ENCODE measurements at regions not wholly inside any gene's neighbourhood (a gene's known extent, or its start where the extent isn't known, plus 50 kb on each side); places are given as distances from the start of the nearest gene placed in this dataset.

- 75 to 86% methylated on average over 2 of the region's 2 CpGs for WGBS, 2 donors
- TF ChIP-seq POLR2AphosphoS5 (IDR thresholded peaks at IDR 0.05) (no peak), EP300 (IDR thresholded peaks at IDR 0.05) (no peak), POLR2A (IDR thresholded peaks at IDR 0.05) (no peak), CTCF (IDR thresholded peaks at IDR 0.05) (no peak)
- H3K4me3 ChIP-seq = no peak overlapping the region
- intact Hi-C loops (cut with DNase I) = no loop called here
- no peak for DNase-seq
- H3K9me3 ChIP-seq = no peaks in the 10 kb centered on the region
- no peak overlapping the region for H3K27ac ChIP-seq
- no peaks in the 10 kb centered on the region for H3K36me3 ChIP-seq
- H3K4me1 ChIP-seq = no peaks in the 10 kb centered on the region
- no peaks in the 10 kb centered on the region for H3K27me3 ChIP-seq
These were observed 1347.1 kb upstream of the PABPC4L start for GRCh38 chr4:135548711-135549110.

GRCh38 chr4:135545616-135546317 lies 1344.2 kb upstream of the PABPC4L start:
- Histone ChIP-seq H3K4me1 (no peaks in the 10 kb centered on the region), H3K4me3 (no peak overlapping the region), H3K9me3 (no peaks in the 10 kb centered on the region), H3K27me3 (no peaks in the 10 kb centered on the region), H3K36me3 (no peaks in the 10 kb centered on the region), H3K27ac (no peak overlapping the region)
- 74 to 83% methylated on average over 1 of the region's 1 CpG for WGBS, 2 donors
- no peak for TF ChIP-seq EP300 (IDR thresholded peaks at IDR 0.05)
- no peak for TF ChIP-seq POLR2A (IDR thresholded peaks at IDR 0.05)
- TF ChIP-seq POLR2AphosphoS5 (IDR thresholded peaks at IDR 0.05) = no peak
- no peak for TF ChIP-seq CTCF (IDR thresholded peaks at IDR 0.05)
- intact Hi-C loops (cut with DNase I) = no loop called here
- no peak for DNase-seq

DNA sequence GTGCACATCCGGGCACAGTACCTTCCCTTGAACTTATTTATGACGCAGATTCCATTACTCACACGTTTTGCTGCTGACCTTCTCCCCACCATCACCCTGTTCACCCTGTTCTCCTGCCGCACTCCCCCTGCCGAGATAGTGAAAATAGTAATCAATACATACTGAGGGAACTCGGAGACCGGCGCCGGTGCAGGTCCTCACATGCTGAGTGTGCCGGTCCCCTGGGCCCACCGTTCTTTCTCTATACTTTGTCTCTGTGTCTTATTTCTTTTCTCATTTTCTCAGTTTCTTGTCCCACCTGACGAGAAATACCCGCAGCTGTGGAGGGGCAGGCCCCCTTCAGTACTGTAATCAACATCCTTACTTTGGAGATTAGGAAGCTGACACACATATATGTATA lies 1337.1 kb upstream of the PABPC4L start:
- Histone ChIP-seq H3K4me3 (no peak overlapping the region), H3K9me3 (no peaks in the 10 kb centered on the region), H3K4me1 (no peaks in the 10 kb centered on the region), H3K36me3 (no peaks in the 10 kb centered on the region), H3K27me3 (no peaks in the 10 kb centered on the region), H3K27ac (no peak overlapping the region)
- 92 to 93% methylated on average over 13 of the region's 13 CpGs for WGBS, 2 donors
- TF ChIP-seq POLR2A (IDR thresholded peaks at IDR 0.05) (no peak), EP300 (IDR thresholded peaks at IDR 0.05) (no peak), CTCF (IDR thresholded peaks at IDR 0.05) (no peak), POLR2AphosphoS5 (IDR thresholded peaks at IDR 0.05) (no peak)
- no peak for DNase-seq
- intact Hi-C loops (cut with DNase I) = no loop called here

DNA sequence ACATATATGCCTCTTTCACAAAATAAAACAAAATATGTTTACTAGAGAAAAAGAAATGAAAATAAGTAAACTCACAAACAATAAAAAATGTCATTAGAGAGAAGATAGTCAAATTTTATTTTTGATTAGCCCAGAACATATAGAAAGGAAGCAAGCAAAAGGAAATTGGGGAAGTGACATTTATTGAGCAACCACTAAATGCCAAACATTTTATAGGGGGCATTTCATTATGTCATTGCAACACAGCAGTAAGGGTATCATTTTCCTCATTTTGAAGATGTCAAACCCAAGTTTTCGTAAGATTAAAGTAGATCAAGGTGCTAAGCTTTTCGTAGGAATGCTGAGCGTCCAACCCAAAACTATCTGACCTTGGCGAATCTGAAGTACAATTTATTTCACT lies 1331.5 kb upstream of the PABPC4L start:
- WGBS, 2 donors = 87 to 93% methylated on average over 4 of the region's 4 CpGs

More for the DNA sequence above, 1331.5 kb upstream of the PABPC4L start:
- no peak for TF ChIP-seq EP300 (IDR thresholded peaks at IDR 0.05)
- no peak for TF ChIP-seq POLR2A (IDR thresholded peaks at IDR 0.05)
- no peak for TF ChIP-seq CTCF (IDR thresholded peaks at IDR 0.05)
- no peak for TF ChIP-seq POLR2AphosphoS5 (IDR thresholded peaks at IDR 0.05)
- Histone ChIP-seq H3K9me3 (no peaks in the 10 kb centered on the region), H3K27me3 (no peaks in the 10 kb centered on the region), H3K27ac (no peak overlapping the region), H3K4me1 (no peaks in the 10 kb centered on the region), H3K36me3 (no peaks in the 10 kb centered on the region), H3K4me3 (no peak overlapping the region)
- DNase-seq = no peak
- intact Hi-C loops (cut with DNase I) = no loop called here
